PC-9 (cell line): ENCODE measurements at regions not wholly inside any gene's neighbourhood (a gene's known extent, or its start where the extent isn't known, plus 50 kb on each side); places are given as distances from the start of the nearest gene placed in this dataset.

Experiments used
- CTCF ChIP-seq: fragments of 200-600 bp; sonication (generic); conservative IDR thresholded peaks from 2 replicates; pipeline ENCODE4 v1.6.1; 2017; ENCODE audit warnings: mixed run types, antibody characterized with exemption, mild to moderate bottlenecking, moderate library complexity
- EZH2 ChIP-seq: fragments of 200-600 bp; sonication (generic); IDR thresholded peaks from 2 replicates; pipeline ENCODE4 v1.8.0; 2017; ENCODE audit warnings: antibody characterized with exemption, low read depth

DNA sequence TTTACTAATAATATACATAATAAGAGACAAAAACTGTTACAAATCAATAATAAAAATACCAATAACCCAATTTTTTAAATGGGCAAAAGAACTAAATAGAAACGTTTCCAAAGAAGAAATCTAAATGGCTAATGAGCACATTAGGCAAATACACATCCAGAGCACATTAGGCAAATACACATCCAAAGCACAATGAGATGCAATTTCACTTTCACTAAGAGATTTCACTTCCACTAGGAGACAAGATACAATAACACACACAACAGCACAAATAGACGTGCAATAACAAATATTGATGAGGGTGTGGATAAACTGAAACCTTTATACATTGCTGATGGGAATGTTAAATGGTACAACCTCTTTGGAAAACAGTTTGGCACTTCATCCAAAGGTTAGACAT lies 250.7 kb downstream of the ARAP2 start:
- no peak for TF ChIP-seq CTCF
- TF ChIP-seq EZH2: no peak
